ENCODE measurements at regions not wholly inside any gene's neighbourhood (a gene's known extent, or its start where the extent isn't known, plus 50 kb on each side); places are given as distances from the start of the nearest gene placed in this dataset.

DNA sequence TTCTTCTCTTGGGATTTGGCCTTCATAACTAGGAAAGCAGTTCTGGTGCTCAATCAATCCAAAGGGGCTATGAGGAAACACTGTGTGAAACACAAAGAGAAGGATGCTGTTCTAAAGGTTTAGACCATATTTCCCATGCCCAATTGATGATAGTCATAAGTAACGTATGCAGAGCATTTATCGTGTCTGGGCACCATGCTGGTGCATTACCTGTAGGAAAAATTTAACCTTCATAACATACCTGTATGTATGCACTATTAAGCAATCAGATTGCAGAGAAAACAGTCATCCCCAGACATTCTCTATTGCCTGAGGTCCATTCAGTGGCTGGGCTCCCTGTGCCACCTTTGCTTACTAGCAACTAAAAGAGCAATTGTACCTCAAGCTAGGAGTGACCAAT lies 381.4 kb downstream of the PLPP3 start:
- WGBS, 2 donors: 68 to 95% methylated on average over 2 of the region's 2 CpGs
- TF ChIP-seq, protein P1, sequence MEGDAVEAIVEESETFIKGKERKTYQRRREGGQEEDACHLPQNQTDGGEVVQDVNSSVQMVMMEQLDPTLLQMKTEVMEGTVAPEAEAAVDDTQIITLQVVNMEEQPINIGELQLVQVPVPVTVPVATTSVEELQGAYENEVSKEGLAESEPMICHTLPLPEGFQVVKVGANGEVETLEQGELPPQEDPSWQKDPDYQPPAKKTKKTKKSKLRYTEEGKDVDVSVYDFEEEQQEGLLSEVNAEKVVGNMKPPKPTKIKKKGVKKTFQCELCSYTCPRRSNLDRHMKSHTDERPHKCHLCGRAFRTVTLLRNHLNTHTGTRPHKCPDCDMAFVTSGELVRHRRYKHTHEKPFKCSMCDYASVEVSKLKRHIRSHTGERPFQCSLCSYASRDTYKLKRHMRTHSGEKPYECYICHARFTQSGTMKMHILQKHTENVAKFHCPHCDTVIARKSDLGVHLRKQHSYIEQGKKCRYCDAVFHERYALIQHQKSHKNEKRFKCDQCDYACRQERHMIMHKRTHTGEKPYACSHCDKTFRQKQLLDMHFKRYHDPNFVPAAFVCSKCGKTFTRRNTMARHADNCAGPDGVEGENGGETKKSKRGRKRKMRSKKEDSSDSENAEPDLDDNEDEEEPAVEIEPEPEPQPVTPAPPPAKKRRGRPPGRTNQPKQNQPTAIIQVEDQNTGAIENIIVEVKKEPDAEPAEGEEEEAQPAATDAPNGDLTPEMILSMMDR (IDR thresholded peaks at IDR 0.05): no peak
- no peak for TF ChIP-seq POLR2A (IDR thresholded peaks at IDR 0.05)
- no peak for ATAC-seq

DNA sequence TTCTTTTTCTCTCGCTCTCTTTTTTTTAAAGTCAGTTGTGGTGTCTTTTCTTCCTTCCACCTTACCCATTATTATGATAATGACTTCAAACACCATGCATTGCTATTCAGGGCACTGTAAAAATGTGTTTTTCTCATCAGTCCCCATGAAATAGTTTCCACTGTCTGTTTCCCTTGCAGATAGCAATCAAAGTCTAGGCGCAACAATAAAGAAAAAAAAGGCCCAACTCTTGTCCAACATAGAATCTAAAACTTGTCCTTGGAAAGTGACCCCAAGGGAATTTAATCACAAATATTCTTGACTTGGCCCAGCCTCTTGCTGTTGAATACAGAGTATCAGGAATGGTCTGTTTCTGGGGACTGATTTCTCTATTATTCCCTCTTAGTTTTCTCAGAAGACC lies 382.5 kb downstream of the PLPP3 start:
- Histone ChIP-seq H3K4me1 (no peaks in the 10 kb centered on the region), H3K36me3 (replicated peaks in 1 of 2; ENCODE audit: insufficient read depth in 1 of 2, low read depth in 2 of 2) (no peaks in the 10 kb centered on the region), H3K27me3 (no peaks in the 10 kb centered on the region), H3K9me3 (no peaks in the 10 kb centered on the region), H3K4me3 (no peak overlapping the region), H3K27ac (no peak overlapping the region)
- no peak for ATAC-seq
- intact Hi-C loops (cut with DNase I): no loop called here
- DNase-seq: no peak
- TF ChIP-seq POLR2A (IDR thresholded peaks at IDR 0.05): no peak
- TF ChIP-seq, protein P1 (IDR thresholded peaks at IDR 0.05): no peak
- 76 to 86% methylated on average over 2 of the region's 2 CpGs for WGBS, 2 donors

More for the DNA sequence above, 381.4 kb downstream of the PLPP3 start:
- Histone ChIP-seq H3K36me3 (replicated peaks in 1 of 2; ENCODE audit: insufficient read depth in 1 of 2, low read depth in 2 of 2) (no peaks in the 10 kb centered on the region), H3K4me1 (no peaks in the 10 kb centered on the region), H3K4me3 (no peak overlapping the region), H3K27me3 (no peaks in the 10 kb centered on the region), H3K27ac (no peak overlapping the region), H3K9me3 (no peaks in the 10 kb centered on the region)
- DNase-seq: no peak
- intact Hi-C loops (cut with DNase I): no loop called here

DNA sequence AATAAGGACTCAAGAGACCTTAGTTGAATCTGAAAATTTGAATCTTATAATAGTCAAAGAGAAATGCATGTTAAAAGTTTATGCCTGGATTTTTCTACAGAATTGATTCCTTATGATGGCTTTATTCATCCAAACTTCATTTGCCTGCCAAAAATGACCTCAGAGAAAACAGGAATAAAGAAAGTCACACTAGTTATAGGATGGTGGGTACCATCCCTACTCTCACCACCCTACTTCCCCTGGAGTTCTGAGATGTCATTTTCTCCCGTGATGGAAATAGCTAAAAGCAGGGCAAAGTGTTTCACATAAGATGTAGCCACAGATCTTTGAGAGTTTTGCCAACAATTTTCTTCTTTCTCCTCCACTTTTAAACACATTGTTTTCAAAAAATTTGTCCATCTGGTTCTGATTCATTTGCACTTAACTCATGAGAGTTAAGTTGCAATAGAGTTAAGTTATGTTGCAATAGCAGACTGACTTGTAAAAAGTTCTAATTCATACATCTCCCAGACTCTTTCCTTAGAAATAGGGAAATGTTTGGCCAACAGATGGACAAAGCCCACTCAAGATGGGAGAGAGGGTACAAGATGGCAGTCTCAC lies 384.6 kb downstream of the PLPP3 start:
- no peak for DNase-seq
- Histone ChIP-seq H3K27ac (no peak overlapping the region), H3K36me3 (replicated peaks in 1 of 2; ENCODE audit: insufficient read depth in 1 of 2, low read depth in 2 of 2) (no peaks in the 10 kb centered on the region), H3K9me3 (no peaks in the 10 kb centered on the region), H3K4me1 (no peaks in the 10 kb centered on the region), H3K27me3 (no peaks in the 10 kb centered on the region), H3K4me3 (no peak overlapping the region)
- intact Hi-C loops (cut with DNase I): no loop called here
- no peak for ATAC-seq
- no peak for TF ChIP-seq POLR2A (IDR thresholded peaks at IDR 0.05)
- TF ChIP-seq, protein P1 (IDR thresholded peaks at IDR 0.05): no peak
- 86 to 88% methylated on average over 1 of the region's 1 CpG for WGBS, 2 donors

DNA sequence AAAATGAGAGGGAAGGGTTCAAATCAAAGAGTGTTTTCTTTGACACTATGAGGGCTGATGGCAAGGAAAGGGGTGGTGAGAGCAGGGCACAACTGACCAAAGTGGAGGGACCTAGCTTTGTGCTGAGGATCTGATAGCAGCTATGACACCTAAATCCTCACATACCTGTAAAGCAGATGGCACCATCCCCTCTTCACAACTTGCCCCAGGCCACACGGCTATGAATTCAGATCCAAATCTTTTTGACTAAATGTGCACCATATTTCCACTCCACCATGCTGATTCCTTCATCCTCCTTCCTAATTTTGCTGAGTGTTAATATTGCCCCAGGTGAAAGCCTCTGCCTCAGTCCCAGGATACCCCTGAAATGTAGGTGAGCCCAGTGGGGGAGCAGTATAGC lies 385.7 kb downstream of the PLPP3 start:
- no peak for TF ChIP-seq POLR2A (IDR thresholded peaks at IDR 0.05)
- TF ChIP-seq, protein P1 (IDR thresholded peaks at IDR 0.05): no peak

DNA sequence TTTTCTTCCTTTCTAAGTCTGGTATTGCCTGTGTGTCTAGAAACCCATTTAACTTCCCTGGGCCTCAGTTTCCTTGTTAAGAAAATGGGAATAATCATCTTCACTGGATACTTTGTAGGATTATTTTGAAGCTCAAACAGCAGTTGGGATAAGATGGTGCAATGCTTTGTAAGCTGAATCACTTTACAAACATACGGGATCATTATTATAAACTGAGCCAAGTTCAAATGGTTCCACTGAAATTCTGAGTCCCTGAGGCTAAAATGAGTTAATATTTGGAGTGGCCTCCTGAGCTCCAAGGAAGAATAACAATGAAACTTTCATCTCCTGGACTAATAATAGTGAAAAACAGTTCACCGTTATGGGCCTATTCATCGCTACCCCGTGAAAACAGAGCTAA lies 388.0 kb downstream of the PLPP3 start:
- no peak for DNase-seq
- intact Hi-C loops (cut with DNase I): no loop called here
- 75 to 82% methylated on average over 4 of the region's 4 CpGs for WGBS, 2 donors
- Histone ChIP-seq H3K27me3 (no peaks in the 10 kb centered on the region), H3K27ac (no peak overlapping the region), H3K4me1 (no peaks in the 10 kb centered on the region), H3K9me3 (no peaks in the 10 kb centered on the region), H3K36me3 (replicated peaks in 1 of 2; ENCODE audit: insufficient read depth in 1 of 2, low read depth in 2 of 2) (no peaks in the 10 kb centered on the region), H3K4me3 (no peak overlapping the region)
- TF ChIP-seq, protein P1 (IDR thresholded peaks at IDR 0.05): no peak
- no peak for TF ChIP-seq POLR2A (IDR thresholded peaks at IDR 0.05)
- no peak for ATAC-seq

More for the DNA sequence above, 385.7 kb downstream of the PLPP3 start:
- Histone ChIP-seq H3K36me3 (replicated peaks in 1 of 2; ENCODE audit: insufficient read depth in 1 of 2, low read depth in 2 of 2) (no peaks in the 10 kb centered on the region), H3K9me3 (no peaks in the 10 kb centered on the region), H3K27me3 (no peaks in the 10 kb centered on the region), H3K27ac (no peak overlapping the region), H3K4me1 (no peaks in the 10 kb centered on the region), H3K4me3 (no peak overlapping the region)
- intact Hi-C loops (cut with DNase I): no loop called here
- 82 to 89% methylated on average over 1 of the region's 1 CpG for WGBS, 2 donors
- ATAC-seq (no peak), DNase-seq (no peak)
